ENCODE measurements at regions not wholly inside any gene's neighbourhood (a gene's known extent, or its start where the extent isn't known, plus 50 kb on each side); places are given as distances from the start of the nearest gene placed in this dataset.
"Not testable (repeated sequence)": the region's sequence is repeated elsewhere in the genome, so short reads cannot be mapped to it uniquely, and the experiment has no call there.

DNA sequence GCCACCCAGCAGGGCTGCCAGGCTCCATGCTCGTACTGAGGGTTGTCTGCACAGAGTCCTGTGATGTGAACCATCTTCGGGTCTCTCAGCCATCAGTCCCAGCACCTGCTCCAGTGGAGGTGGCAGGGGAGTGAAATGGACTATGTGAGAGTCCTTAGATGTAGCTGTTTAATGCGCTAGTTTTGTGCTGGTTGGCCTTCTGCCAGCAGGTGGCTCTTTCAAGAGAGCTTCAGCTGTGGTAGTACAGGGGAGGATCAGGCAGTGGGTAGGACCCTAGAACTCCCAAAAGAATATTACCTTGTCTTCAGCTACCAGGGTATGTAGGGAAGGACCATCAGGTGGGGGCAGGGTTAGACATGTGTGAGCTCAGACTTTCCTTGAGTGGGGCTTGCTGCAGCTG is 1066.0 kb downstream of the GLUD2 start:
- Mint-ChIP-seq H3K36me3 (ENCODE audit: low read depth) (no peaks in the 10 kb centered on the region), H3K9me3 (peaks cover 4% of the 10 kb centered on the region), H3K4me1 (ENCODE audit: low read depth) (no peaks in the 10 kb centered on the region), H3K27me3 (ENCODE audit: low read depth) (no peaks in the 10 kb centered on the region), H3K4me3 (no peak overlapping the region), H3K27ac (no peak overlapping the region)
- no peak for DNase-seq (ENCODE audit: low spot score)

DNA sequence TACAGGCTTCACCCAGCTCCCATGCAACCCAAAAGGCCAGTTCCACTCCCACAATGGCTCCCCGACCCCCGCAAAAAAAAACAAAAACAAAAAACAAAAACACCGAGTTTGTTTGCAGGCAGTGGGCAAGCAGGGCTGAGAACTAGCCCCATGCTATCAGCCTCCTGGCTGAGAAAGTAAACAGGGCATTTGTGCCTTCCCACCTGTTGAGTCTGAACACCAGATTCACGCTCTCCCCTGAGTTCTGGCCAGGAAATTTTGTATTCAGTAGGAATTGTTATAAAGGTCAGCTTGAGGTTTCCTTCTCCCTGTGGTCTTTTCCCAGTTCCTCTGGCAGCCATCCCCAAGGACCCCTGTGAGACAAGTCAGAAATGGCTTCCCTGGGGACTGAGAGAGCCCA is 1066.5 kb downstream of the GLUD2 start:
- DNase-seq (ENCODE audit: low spot score), result no peak
- no peak overlapping the region for H3K27ac Mint-ChIP-seq
- no peaks in the 10 kb centered on the region for H3K4me1 Mint-ChIP-seq (ENCODE audit: low read depth)
- no peak overlapping the region for H3K4me3 Mint-ChIP-seq
- H3K36me3 Mint-ChIP-seq (ENCODE audit: low read depth), result no peaks in the 10 kb centered on the region
- no peaks in the 10 kb centered on the region for H3K27me3 Mint-ChIP-seq (ENCODE audit: low read depth)
- H3K9me3 Mint-ChIP-seq, result peaks cover 4% of the 10 kb centered on the region

DNA sequence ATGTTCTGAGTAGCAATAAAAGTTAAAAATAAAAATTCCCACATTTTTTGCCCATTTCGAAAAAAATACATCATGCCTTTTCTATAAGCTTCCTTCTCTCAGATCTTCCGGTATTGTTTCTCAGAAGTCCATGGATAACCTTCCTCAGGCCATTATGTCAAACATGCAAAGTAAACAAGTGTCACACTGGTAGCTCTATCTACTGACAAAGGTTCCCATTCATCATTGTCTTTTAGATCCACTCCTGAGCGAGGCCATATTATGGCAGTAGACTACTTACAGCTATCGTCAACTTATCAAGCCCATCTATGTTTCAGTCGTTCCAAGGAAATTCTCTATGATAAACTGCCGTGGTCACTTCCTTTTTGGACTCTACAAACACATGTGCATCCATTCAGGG is 1068.2 kb downstream of the GLUD2 start:
- no peak overlapping the region for H3K27ac Mint-ChIP-seq
- no peak overlapping the region for H3K4me3 Mint-ChIP-seq
- no peaks in the 10 kb centered on the region for H3K4me1 Mint-ChIP-seq (ENCODE audit: low read depth)
- H3K9me3 Mint-ChIP-seq, result peaks cover 4% of the 10 kb centered on the region
- no peak for DNase-seq (ENCODE audit: low spot score)
- H3K27me3 Mint-ChIP-seq (ENCODE audit: low read depth), result no peaks in the 10 kb centered on the region
- H3K36me3 Mint-ChIP-seq (ENCODE audit: low read depth), result no peaks in the 10 kb centered on the region

DNA sequence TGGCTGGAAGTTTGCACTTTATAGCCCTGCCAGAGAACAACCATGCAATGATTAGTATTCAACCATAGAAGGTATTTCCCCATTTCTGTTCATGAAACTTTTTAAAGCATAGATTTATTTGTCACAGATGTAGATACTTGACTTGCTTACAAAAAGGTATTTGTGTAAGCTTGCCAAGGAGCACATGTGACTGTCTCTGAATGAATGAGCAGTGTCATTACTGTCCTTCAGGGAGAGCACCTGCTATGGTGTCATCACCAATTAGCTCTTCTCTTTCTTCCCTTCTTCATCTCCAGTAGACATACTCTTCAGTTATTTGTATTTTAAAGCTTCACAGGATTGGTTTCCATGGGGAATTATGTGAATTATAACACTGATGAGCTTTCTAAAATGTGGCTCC is 1064.7 kb upstream of the GRIA3 start:
- no peaks in the 10 kb centered on the region for H3K36me3 Mint-ChIP-seq (ENCODE audit: low read depth)
- H3K4me1 Mint-ChIP-seq (ENCODE audit: low read depth), result no peaks in the 10 kb centered on the region
- H3K9me3 Mint-ChIP-seq, result no peaks in the 10 kb centered on the region
- no peaks in the 10 kb centered on the region for H3K27me3 Mint-ChIP-seq (ENCODE audit: low read depth)
- H3K4me3 Mint-ChIP-seq, result no peak overlapping the region
- DNase-seq (ENCODE audit: low spot score), result no peak
- H3K27ac Mint-ChIP-seq, result no peak overlapping the region

DNA sequence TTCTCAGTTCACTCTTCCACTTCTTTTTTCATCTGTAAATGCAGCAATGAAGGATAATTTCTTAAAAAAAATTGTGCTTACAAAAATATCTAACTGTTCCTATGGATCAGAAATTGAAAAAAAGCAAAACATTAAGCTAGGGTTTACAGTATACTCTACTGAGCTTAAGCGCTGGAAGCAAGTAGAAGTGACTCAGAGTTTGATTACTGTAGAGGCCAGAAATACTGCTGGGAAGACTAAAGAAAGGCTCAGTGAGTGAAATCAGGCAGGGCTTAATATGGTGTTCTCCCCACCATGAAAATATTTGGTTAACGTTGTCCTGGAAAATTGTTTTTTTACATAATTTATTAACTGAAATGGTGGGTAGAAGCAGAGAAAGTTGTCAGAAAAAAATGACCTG is 1061.8 kb upstream of the GRIA3 start:
- H3K9me3 Mint-ChIP-seq, result no peaks in the 10 kb centered on the region
- no peak overlapping the region for H3K4me3 Mint-ChIP-seq
- H3K27me3 Mint-ChIP-seq (ENCODE audit: low read depth), result no peaks in the 10 kb centered on the region
- no peak overlapping the region for H3K27ac Mint-ChIP-seq
- no peaks in the 10 kb centered on the region for H3K4me1 Mint-ChIP-seq (ENCODE audit: low read depth)
- no peaks in the 10 kb centered on the region for H3K36me3 Mint-ChIP-seq (ENCODE audit: low read depth)
- no peak for DNase-seq (ENCODE audit: low spot score)

DNA sequence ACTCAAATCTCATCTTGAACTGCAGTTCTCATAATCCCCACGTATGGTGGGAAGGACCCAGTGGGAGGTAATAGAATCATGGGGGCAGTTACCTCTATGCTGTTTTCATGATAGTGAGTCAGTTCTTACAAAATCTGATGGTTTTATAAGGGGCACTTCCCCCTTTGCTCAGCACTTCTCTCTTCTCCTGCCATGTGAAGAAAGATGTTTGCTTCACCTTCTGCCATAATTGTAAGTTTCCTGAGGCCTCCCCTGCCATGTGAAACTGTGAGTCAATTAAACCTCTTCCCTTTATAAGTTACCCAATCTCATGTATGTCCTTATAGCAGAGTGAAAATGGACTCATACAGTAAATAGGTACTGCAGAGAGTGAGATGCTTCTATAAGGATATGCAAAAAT is 1050.6 kb upstream of the GRIA3 start:
- H3K27me3 Mint-ChIP-seq (ENCODE audit: low read depth), result no peaks in the 10 kb centered on the region
- H3K36me3 Mint-ChIP-seq (ENCODE audit: low read depth), result no peaks in the 10 kb centered on the region
- no peak for DNase-seq (ENCODE audit: low spot score)
- no peaks in the 10 kb centered on the region for H3K4me1 Mint-ChIP-seq (ENCODE audit: low read depth)
- H3K4me3 Mint-ChIP-seq, result no peak overlapping the region
- peaks cover 3% of the 10 kb centered on the region for H3K9me3 Mint-ChIP-seq
- no peak overlapping the region for H3K27ac Mint-ChIP-seq

DNA sequence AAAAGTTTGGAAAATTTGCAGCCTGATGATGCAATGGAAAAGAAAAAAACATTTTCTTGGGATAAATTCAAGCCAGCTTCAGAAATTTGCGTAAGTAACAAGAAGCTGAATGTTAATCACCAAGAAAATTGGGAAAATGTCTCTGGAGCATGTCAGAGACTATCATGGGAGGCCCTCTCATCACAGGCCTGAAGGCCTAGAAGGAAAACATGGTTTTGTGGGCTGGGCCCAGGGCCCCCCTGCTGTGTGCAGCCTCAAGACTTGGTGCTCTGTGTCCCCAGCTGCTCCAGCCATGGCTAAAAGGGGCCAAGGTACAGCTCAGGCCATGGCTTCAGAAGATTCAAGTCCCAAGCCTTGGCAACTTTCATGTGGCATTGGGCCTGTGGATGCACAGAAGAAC is 1049.8 kb upstream of the GRIA3 start:
- H3K9me3 Mint-ChIP-seq, result peaks cover 3% of the 10 kb centered on the region
- no peak overlapping the region for H3K4me3 Mint-ChIP-seq
- no peaks in the 10 kb centered on the region for H3K4me1 Mint-ChIP-seq (ENCODE audit: low read depth)
- H3K36me3 Mint-ChIP-seq (ENCODE audit: low read depth), result no peaks in the 10 kb centered on the region
- H3K27ac Mint-ChIP-seq, result no peak overlapping the region
- DNase-seq (ENCODE audit: low spot score), result no peak
- H3K27me3 Mint-ChIP-seq (ENCODE audit: low read depth), result no peaks in the 10 kb centered on the region

DNA sequence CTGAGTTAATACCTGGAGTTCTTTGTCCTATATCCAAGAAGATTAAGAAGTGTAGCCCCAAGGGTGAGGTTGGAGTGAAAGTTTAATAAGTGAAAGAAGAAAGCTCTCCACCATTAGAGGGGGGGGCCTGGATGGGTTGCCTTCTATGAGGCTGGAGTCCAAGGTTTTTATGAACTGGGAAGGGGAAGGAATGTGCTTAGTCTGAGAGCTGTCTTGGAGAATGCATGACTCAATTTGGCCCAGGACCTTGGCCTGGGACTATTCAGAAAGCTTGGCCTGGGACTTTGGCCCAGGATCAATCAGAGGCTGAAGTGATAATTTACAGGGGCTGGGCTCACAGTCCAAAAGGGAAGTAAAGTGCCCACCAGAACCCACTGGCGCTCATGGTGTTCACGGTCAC is 1049.0 kb upstream of the GRIA3 start:
- Mint-ChIP-seq H3K9me3 (peaks cover 3% of the 10 kb centered on the region), H3K4me1 (ENCODE audit: low read depth) (no peaks in the 10 kb centered on the region), H3K27ac (no peak overlapping the region), H3K36me3 (ENCODE audit: low read depth) (no peaks in the 10 kb centered on the region), H3K27me3 (ENCODE audit: low read depth) (no peaks in the 10 kb centered on the region), H3K4me3 (no peak overlapping the region)
- DNase-seq (ENCODE audit: low spot score), result no peak

DNA sequence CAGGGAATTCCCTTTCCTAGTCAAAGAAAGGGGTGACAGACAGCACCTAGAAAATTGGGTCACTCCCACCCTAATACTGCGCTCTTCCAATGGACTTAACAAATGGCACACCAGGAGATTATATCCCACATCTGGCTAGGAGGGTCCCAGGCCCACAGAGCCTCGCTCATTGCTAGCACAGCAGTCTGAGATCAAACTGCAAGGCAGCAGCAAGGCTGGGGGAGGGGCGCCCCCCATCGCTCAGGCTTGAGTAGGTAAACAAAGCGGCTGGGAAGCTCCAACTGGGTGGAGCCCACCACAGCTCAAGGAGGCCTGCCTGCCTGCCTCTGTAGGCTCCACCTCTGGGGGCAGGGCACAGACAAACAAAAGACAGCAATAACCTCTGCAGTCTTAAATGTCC is 1043.9 kb upstream of the GRIA3 start:
- DNase-seq (ENCODE audit: low spot score); H3K27me3 Mint-ChIP-seq (ENCODE audit: low read depth): not testable (repeated sequence)

DNA sequence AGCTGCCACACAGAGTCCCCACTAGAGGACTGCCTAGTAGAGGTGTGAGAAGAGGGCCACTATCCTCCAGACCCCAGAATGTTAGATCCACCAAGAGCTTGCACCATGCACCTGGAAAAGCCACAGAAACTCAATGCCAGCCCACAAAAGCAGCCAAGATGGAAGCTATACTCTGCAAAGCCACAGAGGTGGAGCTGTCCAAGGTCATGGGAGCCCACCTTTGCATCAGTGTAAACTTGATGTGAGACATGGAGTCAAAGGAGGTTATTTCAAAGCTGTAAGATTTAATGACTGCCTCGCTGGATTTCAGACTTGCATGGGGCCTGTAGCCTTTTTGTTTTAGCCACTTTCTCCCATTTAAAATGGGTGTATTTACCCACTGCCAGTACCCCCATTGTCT is 1030.1 kb upstream of the GRIA3 start:
- no peaks in the 10 kb centered on the region for H3K27me3 Mint-ChIP-seq (ENCODE audit: low read depth)
- no peaks in the 10 kb centered on the region for H3K9me3 Mint-ChIP-seq
- H3K36me3 Mint-ChIP-seq (ENCODE audit: low read depth), result no peaks in the 10 kb centered on the region

More for the DNA sequence above, 1043.9 kb upstream of the GRIA3 start:
- H3K9me3 Mint-ChIP-seq; H3K27ac Mint-ChIP-seq; H3K36me3 Mint-ChIP-seq (ENCODE audit: low read depth); H3K4me3 Mint-ChIP-seq; H3K4me1 Mint-ChIP-seq (ENCODE audit: low read depth): not testable (repeated sequence)

DNA sequence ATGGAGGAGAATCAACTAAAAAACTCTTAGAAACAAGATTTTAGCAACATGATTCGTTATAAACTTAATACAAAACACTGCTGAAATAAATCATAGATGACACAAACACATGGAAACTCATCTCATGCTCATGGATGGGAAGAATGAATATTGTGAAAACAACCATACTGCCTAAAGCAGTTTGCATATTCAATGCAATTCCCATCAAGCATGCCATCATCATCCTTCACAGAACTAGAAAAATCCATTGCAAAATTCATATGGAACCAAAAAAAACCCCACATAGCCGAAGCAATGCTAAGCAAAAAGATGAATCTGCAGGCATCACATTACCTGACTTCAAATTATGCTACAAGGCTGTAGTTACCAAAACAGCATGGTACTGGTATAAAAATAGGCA is 1015.8 kb upstream of the GRIA3 start:
- DNase-seq (ENCODE audit: low spot score), result no peak
- no peaks in the 10 kb centered on the region for H3K36me3 Mint-ChIP-seq (ENCODE audit: low read depth)
- H3K4me1 Mint-ChIP-seq (ENCODE audit: low read depth), result no peaks in the 10 kb centered on the region
- H3K4me3 Mint-ChIP-seq, result no peak overlapping the region
- H3K9me3 Mint-ChIP-seq, result peaks cover 8% of the 10 kb centered on the region
- H3K27me3 Mint-ChIP-seq (ENCODE audit: low read depth), result no peaks in the 10 kb centered on the region
- H3K27ac Mint-ChIP-seq, result no peak overlapping the region

More for the DNA sequence above, 1030.1 kb upstream of the GRIA3 start:
- Mint-ChIP-seq H3K4me1 (ENCODE audit: low read depth) (no peaks in the 10 kb centered on the region), H3K27ac (no peak overlapping the region), H3K4me3 (no peak overlapping the region)
- no peak for DNase-seq (ENCODE audit: low spot score)

DNA sequence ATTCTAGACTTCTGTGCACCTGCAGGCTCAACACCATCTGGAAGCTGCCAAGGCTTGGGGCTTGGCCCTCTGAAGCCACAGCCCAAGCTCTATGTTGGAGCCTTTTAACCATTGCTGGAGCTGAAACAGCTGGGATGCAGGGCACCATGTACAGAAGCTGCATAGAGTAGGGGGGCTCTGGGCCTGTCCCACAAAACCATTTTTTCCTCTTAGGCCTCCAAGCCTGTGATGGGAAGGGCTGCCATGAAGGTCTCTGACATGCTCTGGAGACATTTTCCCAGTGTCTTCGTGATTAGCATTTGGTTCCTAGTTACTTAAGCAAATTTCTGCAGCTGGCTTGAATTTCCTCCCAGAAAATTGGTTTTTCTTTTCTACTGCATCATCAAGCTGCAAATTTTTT is 999.3 kb upstream of the GRIA3 start:
- no peak for DNase-seq (ENCODE audit: low spot score)
- H3K27me3 Mint-ChIP-seq (ENCODE audit: low read depth), result no peaks in the 10 kb centered on the region
- H3K36me3 Mint-ChIP-seq (ENCODE audit: low read depth), result no peaks in the 10 kb centered on the region
- no peaks in the 10 kb centered on the region for H3K4me1 Mint-ChIP-seq (ENCODE audit: low read depth)
- H3K4me3 Mint-ChIP-seq, result no peak overlapping the region
- peaks cover 4% of the 10 kb centered on the region for H3K9me3 Mint-ChIP-seq
- H3K27ac Mint-ChIP-seq, result no peak overlapping the region

DNA sequence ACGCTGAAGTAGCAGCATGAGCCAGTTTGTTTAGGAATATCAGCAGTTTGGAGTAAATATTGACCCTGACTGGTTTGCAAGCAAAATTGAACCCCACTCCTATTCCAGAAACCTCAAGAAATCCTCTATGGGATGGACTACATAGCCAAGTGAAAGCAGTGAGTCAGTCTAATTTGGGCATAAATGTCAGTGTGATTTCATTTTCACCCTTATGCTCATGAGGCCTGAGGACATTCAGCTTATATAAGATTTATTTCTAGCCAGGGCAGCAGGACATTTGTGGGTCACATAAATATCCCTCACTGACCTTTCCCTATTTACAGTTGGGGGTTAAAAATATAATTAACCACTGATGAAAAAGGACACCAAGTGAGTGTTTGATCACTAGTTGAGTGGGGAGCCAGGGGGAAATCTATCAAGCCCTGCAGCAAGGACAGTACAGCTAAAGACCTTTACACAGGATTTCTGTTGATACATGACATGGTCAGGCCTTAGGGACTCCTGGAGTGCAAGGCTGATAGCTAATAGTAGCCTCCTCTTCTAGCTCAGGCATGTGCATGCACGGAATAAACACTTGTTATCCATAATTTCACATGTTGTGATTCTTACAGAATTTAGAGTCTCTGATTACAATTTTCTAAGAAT is 996.9 kb upstream of the GRIA3 start:
- Mint-ChIP-seq H3K4me3 (no peak overlapping the region), H3K36me3 (ENCODE audit: low read depth) (no peaks in the 10 kb centered on the region), H3K9me3 (peaks cover 4% of the 10 kb centered on the region), H3K4me1 (ENCODE audit: low read depth) (no peaks in the 10 kb centered on the region), H3K27ac (no peak overlapping the region), H3K27me3 (ENCODE audit: low read depth) (no peaks in the 10 kb centered on the region)
- DNase-seq (ENCODE audit: low spot score), result no peak

DNA sequence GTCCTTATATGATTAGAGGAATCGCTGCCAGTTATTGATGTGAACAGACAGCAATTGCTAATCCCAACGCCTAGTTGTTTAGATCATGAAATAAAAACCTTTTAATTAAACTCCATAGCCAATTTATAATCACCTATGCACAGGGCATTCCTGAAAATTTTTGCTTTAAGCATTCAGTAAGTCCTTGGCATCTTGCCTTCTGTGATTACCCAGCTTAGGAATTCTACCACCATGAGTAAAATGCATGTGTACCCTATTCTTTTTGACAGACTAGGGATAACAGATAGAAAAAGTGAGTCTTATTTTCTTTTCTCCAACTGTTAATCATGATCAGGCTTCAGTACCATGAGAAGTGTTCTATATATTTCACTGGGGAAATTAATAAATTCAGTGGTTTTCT is 995.3 kb upstream of the GRIA3 start:
- no peaks in the 10 kb centered on the region for H3K27me3 Mint-ChIP-seq (ENCODE audit: low read depth)
- no peaks in the 10 kb centered on the region for H3K36me3 Mint-ChIP-seq (ENCODE audit: low read depth)
- no peak for DNase-seq (ENCODE audit: low spot score)
- H3K27ac Mint-ChIP-seq, result no peak overlapping the region
- H3K9me3 Mint-ChIP-seq, result peaks cover under 1% of the 10 kb centered on the region
- no peak overlapping the region for H3K4me3 Mint-ChIP-seq
- no peaks in the 10 kb centered on the region for H3K4me1 Mint-ChIP-seq (ENCODE audit: low read depth)

DNA sequence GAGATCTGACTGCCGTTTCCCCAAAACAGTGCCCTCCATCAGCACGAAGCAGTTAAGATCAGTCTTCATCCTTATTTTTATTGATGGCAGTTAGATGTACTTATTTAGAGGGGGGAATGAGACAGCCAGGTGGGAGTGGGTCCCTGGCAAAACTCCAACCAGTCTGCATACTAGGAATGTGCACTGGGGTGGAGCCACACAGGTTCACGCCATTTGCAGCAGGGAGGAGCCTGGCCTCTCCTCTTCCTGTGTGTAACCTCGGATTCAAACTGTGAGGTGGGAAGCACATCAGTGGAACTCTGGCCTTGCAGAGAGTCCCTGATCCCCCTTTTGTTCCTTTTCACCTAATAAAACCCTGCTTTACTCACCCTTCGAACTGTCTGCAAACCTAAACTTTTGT is 987.7 kb upstream of the GRIA3 start:
- Mint-ChIP-seq H3K9me3 (no peaks in the 10 kb centered on the region), H3K27me3 (ENCODE audit: low read depth) (no peaks in the 10 kb centered on the region), H3K27ac (no peak overlapping the region), H3K36me3 (ENCODE audit: low read depth) (no peaks in the 10 kb centered on the region), H3K4me1 (ENCODE audit: low read depth) (no peaks in the 10 kb centered on the region), H3K4me3 (no peak overlapping the region)
- DNase-seq (ENCODE audit: low spot score), result no peak

Measured in T-helper 2 cell treated with Interferon-gamma antibody and Interleukin-4, amounts not matched to agents 5 μg/mL and 100 μg/mL, for 36 hours (primary cell).